ENCODE measurements at regions not wholly inside any gene's neighbourhood (a gene's known extent, or its start where the extent isn't known, plus 50 kb on each side); places are given as distances from the start of the nearest gene placed in this dataset.

DNA sequence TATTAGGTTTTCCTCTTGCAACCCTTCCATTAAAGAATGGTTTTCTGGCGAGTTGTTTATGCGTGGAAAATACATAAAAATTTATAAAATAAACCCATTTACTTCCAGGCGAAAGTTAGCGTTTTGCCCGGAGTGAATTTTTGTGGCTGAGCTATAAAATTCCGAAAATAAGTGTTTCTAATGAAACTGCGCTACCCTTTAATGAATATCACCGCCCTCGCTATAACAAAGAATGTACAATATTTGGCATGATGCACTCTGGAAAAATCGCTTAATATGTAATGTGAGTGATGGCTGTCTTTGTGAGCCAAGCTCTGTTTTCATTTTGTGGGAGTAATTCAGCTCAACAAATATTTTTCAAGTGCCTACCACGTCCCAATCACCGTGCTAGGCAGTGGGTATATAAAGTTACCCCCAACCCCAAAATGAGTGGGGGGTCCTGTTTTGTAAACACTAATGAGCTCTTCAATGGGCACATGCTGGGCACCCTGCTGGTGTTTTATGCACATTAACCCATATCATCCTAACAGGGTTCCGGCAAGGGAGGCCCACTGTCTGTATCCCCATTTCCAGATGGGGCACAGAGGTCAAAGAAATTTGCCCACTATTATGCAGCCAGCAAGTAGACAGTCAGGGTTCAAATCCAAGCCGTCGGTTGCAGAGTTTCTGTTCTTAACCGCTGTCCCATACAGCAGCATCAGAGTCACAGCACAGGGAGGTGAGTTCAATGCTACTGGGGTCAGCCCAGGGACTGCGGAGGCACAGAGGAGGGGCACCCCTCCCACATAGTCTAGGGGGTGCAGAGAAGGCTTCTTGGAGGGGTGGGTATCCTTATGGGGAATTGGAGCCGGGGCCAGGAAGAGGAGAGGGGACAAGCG is 65.7 kb upstream of the STX18 start:
- peak overlapping the region; percentile 45 for H3K23ac ChIP-seq (ENCODE audit: low read length)
- peak overlapping the region; percentile 40 for H3K9ac ChIP-seq (ENCODE audit: low read length)
- no peak overlapping the region for H2BK120ac ChIP-seq (ENCODE audit: low read depth, low read length)
- H4K8ac ChIP-seq (ENCODE audit: low read depth, low read length): no peak overlapping the region
- no peak overlapping the region for H4K5ac ChIP-seq (ENCODE audit: low read length)
- H2BK5ac ChIP-seq (ENCODE audit: low read length): no peak overlapping the region
- WGBS (ENCODE audit: extremely low coverage, insufficient coverage, low lambda C conversion rate): no CpG with 5 or more reads among the region's 19 CpGs
- DNase-seq: no peak
- H3K4me1 ChIP-seq (ENCODE audit: control insufficient read depth, low read depth, low read length): peaks cover 7% of the 10 kb centered on the region
- H3K79me1 ChIP-seq (ENCODE audit: low read length): no peaks in the 10 kb centered on the region
- H2AK5ac ChIP-seq (ENCODE audit: low read length): no peak overlapping the region
- no peaks in the 10 kb centered on the region for H3K79me2 ChIP-seq (ENCODE audit: control insufficient read depth, insufficient read depth, low read length)
- H3K36me3 ChIP-seq (ENCODE audit: control insufficient read depth, insufficient read depth, low read length): no peaks in the 10 kb centered on the region
- no peaks in the 10 kb centered on the region for H3K27me3 ChIP-seq (ENCODE audit: insufficient read depth, low read length, poor library complexity)
- H3K27ac ChIP-seq (ENCODE audit: low read depth, low read length): no peak overlapping the region
- no peak overlapping the region for H2BK15ac ChIP-seq (replicated peaks; ENCODE audit: low read depth)
- H3K4me3 ChIP-seq (ENCODE audit: low read length): no peak overlapping the region
- peak overlapping the region; percentile 74 for H3K56ac ChIP-seq (ENCODE audit: low read length)
- H3K4ac ChIP-seq (ENCODE audit: low read depth, low read length): no peak overlapping the region
- H3K4me2 ChIP-seq (ENCODE audit: low read length): no peak overlapping the region
- no peak overlapping the region for H3K18ac ChIP-seq (ENCODE audit: low read length)

GRCh38 chr4:4606321-4606720 is 64.5 kb upstream of the STX18 start:
- Histone ChIP-seq H3K56ac (ENCODE audit: low read length) (no peak overlapping the region), H3K4ac (ENCODE audit: low read depth, low read length) (no peak overlapping the region), H3K4me3 (ENCODE audit: low read length) (no peak overlapping the region), H3K18ac (ENCODE audit: low read length) (no peak overlapping the region), H3K23ac (ENCODE audit: low read length) (no peak overlapping the region), H3K27me3 (ENCODE audit: insufficient read depth, low read length, poor library complexity) (no peaks in the 10 kb centered on the region), H2AK5ac (ENCODE audit: low read length) (no peak overlapping the region), H4K8ac (ENCODE audit: low read depth, low read length) (no peak overlapping the region), H2BK15ac (replicated peaks; ENCODE audit: low read depth) (no peak overlapping the region), H3K27ac (ENCODE audit: low read depth, low read length) (no peak overlapping the region), H3K79me2 (ENCODE audit: control insufficient read depth, insufficient read depth, low read length) (no peaks in the 10 kb centered on the region), H2BK120ac (ENCODE audit: low read depth, low read length) (no peak overlapping the region), H3K79me1 (ENCODE audit: low read length) (no peaks in the 10 kb centered on the region), H3K36me3 (ENCODE audit: control insufficient read depth, insufficient read depth, low read length) (no peaks in the 10 kb centered on the region), H3K4me1 (ENCODE audit: control insufficient read depth, low read depth, low read length) (peaks cover 7% of the 10 kb centered on the region), H3K9ac (ENCODE audit: low read length) (no peak overlapping the region), H3K4me2 (ENCODE audit: low read length) (no peak overlapping the region), H4K5ac (ENCODE audit: low read length) (no peak overlapping the region), H2BK5ac (ENCODE audit: low read length) (no peak overlapping the region)
- DNase-seq: no peak
- no CpG with 5 or more reads among the region's 10 CpGs for WGBS (ENCODE audit: extremely low coverage, insufficient coverage, low lambda C conversion rate)

DNA sequence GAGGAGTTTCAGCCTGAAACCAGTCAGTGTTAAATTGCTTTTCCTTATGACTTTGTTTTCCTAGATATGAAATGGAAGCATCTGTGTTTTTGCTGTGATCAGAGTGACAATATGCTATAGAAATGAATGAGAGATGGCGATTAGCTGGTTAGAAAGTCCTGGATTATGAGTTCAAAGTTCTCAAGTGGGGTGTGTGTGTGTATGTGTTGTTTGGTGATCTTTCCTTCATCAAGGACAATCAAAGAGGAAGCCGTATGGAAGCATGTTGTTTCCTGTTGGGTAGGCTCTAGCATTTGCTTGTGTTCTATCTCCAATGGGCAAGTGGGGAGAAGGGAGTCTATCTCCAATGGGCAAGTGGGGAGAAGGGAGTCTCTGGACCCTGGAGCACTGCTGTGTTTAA is 64.0 kb upstream of the STX18 start:
- no CpG with 5 or more reads among the region's 2 CpGs for WGBS (ENCODE audit: extremely low coverage, insufficient coverage, low lambda C conversion rate)
- H3K23ac ChIP-seq (ENCODE audit: low read length): no peak overlapping the region
- H3K27ac ChIP-seq (ENCODE audit: low read depth, low read length): no peak overlapping the region

DNA sequence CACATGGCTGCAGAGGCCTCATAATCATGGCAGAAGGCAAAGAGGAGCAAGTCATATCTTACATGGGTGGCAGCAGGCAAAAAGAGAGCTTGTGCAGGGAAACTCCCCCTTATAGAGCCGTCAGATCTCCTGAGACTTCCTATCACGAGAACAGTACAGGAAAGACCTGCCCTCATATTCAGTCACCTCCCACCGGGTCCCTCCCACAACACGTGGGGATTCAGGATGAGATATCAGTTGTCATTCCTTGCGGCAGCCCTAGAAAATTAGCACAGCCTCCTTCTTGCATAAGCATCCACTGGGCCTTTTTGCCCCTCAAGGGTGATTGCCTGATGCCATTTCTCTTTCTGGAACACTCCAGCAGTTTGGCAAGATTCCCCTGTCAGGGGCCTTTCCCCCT is 61.7 kb upstream of the STX18 start:
- H3K27ac ChIP-seq (ENCODE audit: low read depth, low read length): no peak overlapping the region
- H4K5ac ChIP-seq (ENCODE audit: low read length): no peak overlapping the region
- H3K9ac ChIP-seq (ENCODE audit: low read length): no peak overlapping the region
- H3K4me3 ChIP-seq (ENCODE audit: low read length): no peak overlapping the region
- no peak overlapping the region for H3K4me2 ChIP-seq (ENCODE audit: low read length)
- peaks cover 7% of the 10 kb centered on the region for H3K4me1 ChIP-seq (ENCODE audit: control insufficient read depth, low read depth, low read length)
- H2AK5ac ChIP-seq (ENCODE audit: low read length): no peak overlapping the region
- H2BK120ac ChIP-seq (ENCODE audit: low read depth, low read length): no peak overlapping the region
- H2BK5ac ChIP-seq (ENCODE audit: low read length): no peak overlapping the region
- no peaks in the 10 kb centered on the region for H3K79me1 ChIP-seq (ENCODE audit: low read length)
- H3K36me3 ChIP-seq (ENCODE audit: control insufficient read depth, insufficient read depth, low read length): no peaks in the 10 kb centered on the region
- DNase-seq: peak; percentile 55
- H3K79me2 ChIP-seq (ENCODE audit: control insufficient read depth, insufficient read depth, low read length): no peaks in the 10 kb centered on the region
- H3K56ac ChIP-seq (ENCODE audit: low read length): no peak overlapping the region
- H3K4ac ChIP-seq (ENCODE audit: low read depth, low read length): no peak overlapping the region
- H2BK15ac ChIP-seq (replicated peaks; ENCODE audit: low read depth): no peak overlapping the region
- H4K8ac ChIP-seq (ENCODE audit: low read depth, low read length): no peak overlapping the region
- no peaks in the 10 kb centered on the region for H3K27me3 ChIP-seq (ENCODE audit: insufficient read depth, low read length, poor library complexity)
- H3K23ac ChIP-seq (ENCODE audit: low read length): no peak overlapping the region
- WGBS (ENCODE audit: extremely low coverage, insufficient coverage, low lambda C conversion rate): no CpG with 5 or more reads among the region's 5 CpGs
- H3K18ac ChIP-seq (ENCODE audit: low read length): no peak overlapping the region

More for the DNA sequence above, 64.0 kb upstream of the STX18 start:
- Histone ChIP-seq H3K9ac (ENCODE audit: low read length) (no peak overlapping the region), H2AK5ac (ENCODE audit: low read length) (no peak overlapping the region), H3K4me3 (ENCODE audit: low read length) (no peak overlapping the region), H3K4me1 (ENCODE audit: control insufficient read depth, low read depth, low read length) (peaks cover 7% of the 10 kb centered on the region), H4K8ac (ENCODE audit: low read depth, low read length) (no peak overlapping the region), H3K27me3 (ENCODE audit: insufficient read depth, low read length, poor library complexity) (no peaks in the 10 kb centered on the region), H3K79me2 (ENCODE audit: control insufficient read depth, insufficient read depth, low read length) (no peaks in the 10 kb centered on the region), H2BK5ac (ENCODE audit: low read length) (no peak overlapping the region), H2BK120ac (ENCODE audit: low read depth, low read length) (no peak overlapping the region), H3K79me1 (ENCODE audit: low read length) (no peaks in the 10 kb centered on the region), H2BK15ac (replicated peaks; ENCODE audit: low read depth) (no peak overlapping the region), H3K36me3 (ENCODE audit: control insufficient read depth, insufficient read depth, low read length) (no peaks in the 10 kb centered on the region), H3K18ac (ENCODE audit: low read length) (no peak overlapping the region), H4K5ac (ENCODE audit: low read length) (no peak overlapping the region), H3K4me2 (ENCODE audit: low read length) (no peak overlapping the region), H3K4ac (ENCODE audit: low read depth, low read length) (no peak overlapping the region), H3K56ac (ENCODE audit: low read length) (no peak overlapping the region)
- no peak for DNase-seq

DNA sequence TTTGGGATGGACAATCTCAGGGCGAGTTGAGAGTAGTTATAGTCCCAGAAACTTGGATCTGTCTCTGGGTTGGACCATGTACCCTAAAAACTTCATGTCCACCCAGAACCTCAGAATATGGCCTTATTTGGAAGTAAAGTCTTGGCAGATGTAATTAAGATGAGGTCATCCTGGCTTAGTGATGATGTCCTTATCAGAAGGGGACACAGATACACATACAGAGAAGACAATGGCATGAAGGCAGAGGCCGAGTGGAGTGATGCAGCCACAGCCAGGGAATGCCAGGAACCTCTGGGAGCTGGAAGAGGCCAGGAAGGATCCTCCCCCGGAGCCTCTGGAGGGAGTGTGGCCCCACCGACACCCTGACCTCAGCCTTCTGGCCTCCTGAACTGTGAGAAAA is 61.2 kb upstream of the STX18 start:
- H3K4me1 ChIP-seq (ENCODE audit: control insufficient read depth, low read depth, low read length): peaks cover 5% of the 10 kb centered on the region
- no peak overlapping the region for H3K56ac ChIP-seq (ENCODE audit: low read length)
- no peak overlapping the region for H3K4ac ChIP-seq (ENCODE audit: low read depth, low read length)
- no peak overlapping the region for H2AK5ac ChIP-seq (ENCODE audit: low read length)
- no peak overlapping the region for H4K8ac ChIP-seq (ENCODE audit: low read depth, low read length)
- H4K5ac ChIP-seq (ENCODE audit: low read length): no peak overlapping the region
- no peak overlapping the region for H3K9ac ChIP-seq (ENCODE audit: low read length)
- H3K23ac ChIP-seq (ENCODE audit: low read length): no peak overlapping the region
- no peaks in the 10 kb centered on the region for H3K79me2 ChIP-seq (ENCODE audit: control insufficient read depth, insufficient read depth, low read length)
- H3K27me3 ChIP-seq (ENCODE audit: insufficient read depth, low read length, poor library complexity): no peaks in the 10 kb centered on the region
- H3K4me3 ChIP-seq (ENCODE audit: low read length): no peak overlapping the region
- no peaks in the 10 kb centered on the region for H3K79me1 ChIP-seq (ENCODE audit: low read length)
- H3K27ac ChIP-seq (ENCODE audit: low read depth, low read length): no peak overlapping the region
- no CpG with 5 or more reads among the region's 4 CpGs for WGBS (ENCODE audit: extremely low coverage, insufficient coverage, low lambda C conversion rate)
- H2BK5ac ChIP-seq (ENCODE audit: low read length): no peak overlapping the region
- no peaks in the 10 kb centered on the region for H3K36me3 ChIP-seq (ENCODE audit: control insufficient read depth, insufficient read depth, low read length)
- no peak overlapping the region for H2BK120ac ChIP-seq (ENCODE audit: low read depth, low read length)
- no peak overlapping the region for H3K18ac ChIP-seq (ENCODE audit: low read length)
- no peak overlapping the region for H2BK15ac ChIP-seq (replicated peaks; ENCODE audit: low read depth)
- H3K4me2 ChIP-seq (ENCODE audit: low read length): no peak overlapping the region
- peak; percentile 41 for DNase-seq

GRCh38 chr4:4602468-4602867 is 60.6 kb upstream of the STX18 start:
- Histone ChIP-seq H4K8ac (ENCODE audit: low read depth, low read length) (no peak overlapping the region), H2AK5ac (ENCODE audit: low read length) (no peak overlapping the region), H2BK120ac (ENCODE audit: low read depth, low read length) (no peak overlapping the region), H3K56ac (ENCODE audit: low read length) (no peak overlapping the region), H3K27me3 (ENCODE audit: insufficient read depth, low read length, poor library complexity) (no peaks in the 10 kb centered on the region), H3K4me1 (ENCODE audit: control insufficient read depth, low read depth, low read length) (no peaks in the 10 kb centered on the region), H3K4me3 (ENCODE audit: low read length) (no peak overlapping the region), H3K79me2 (ENCODE audit: control insufficient read depth, insufficient read depth, low read length) (no peaks in the 10 kb centered on the region), H3K36me3 (ENCODE audit: control insufficient read depth, insufficient read depth, low read length) (no peaks in the 10 kb centered on the region), H2BK5ac (ENCODE audit: low read length) (no peak overlapping the region), H3K27ac (ENCODE audit: low read depth, low read length) (no peak overlapping the region), H3K79me1 (ENCODE audit: low read length) (no peaks in the 10 kb centered on the region), H3K18ac (ENCODE audit: low read length) (no peak overlapping the region), H4K5ac (ENCODE audit: low read length) (no peak overlapping the region), H2BK15ac (replicated peaks; ENCODE audit: low read depth) (no peak overlapping the region), H3K9ac (ENCODE audit: low read length) (no peak overlapping the region), H3K23ac (ENCODE audit: low read length) (no peak overlapping the region), H3K4ac (ENCODE audit: low read depth, low read length) (no peak overlapping the region), H3K4me2 (ENCODE audit: low read length) (no peak overlapping the region)
- DNase-seq: no peak
- no CpG with 5 or more reads among the region's 2 CpGs for WGBS (ENCODE audit: extremely low coverage, insufficient coverage, low lambda C conversion rate)

Data from mesendoderm (in vitro differentiated cells).